SK-N-SH (cell line): ENCODE measurements at regions not wholly inside any gene's neighbourhood (a gene's known extent, or its start where the extent isn't known, plus 50 kb on each side); places are given as distances from the start of the nearest gene placed in this dataset.

Experiments
- CTCF ChIA-PET: fragments of 300-600, 350-600 bp; formaldehyde crosslinking; extraction: SDS; loops from one replicate; lab custom pipeline; 2021; lab: Yijun Ruan, JAX
- POLR2A ChIA-PET: fragments of 350-600 bp; sonication (Branson Sonifier 250); formaldehyde crosslinking; extraction: SDS; loops from one replicate; lab custom pipeline; 2020; ENCODE audit warnings: antibody characterized with exemption, inconsistent platforms; lab: Yijun Ruan, JAX
- DNase-seq: peaks from one replicate; pipeline ENCODE4 v3.0.0; 2012
- H2AFZ ChIP-seq: fragments of 200-600 bp; sonication (generic); 2 replicates; pipeline ENCODE4 v1.8.1; 2016; ENCODE audit warnings: antibody characterized with exemption, mild to moderate bottlenecking, low read depth
- H3F3A ChIP-seq: fragments of 200-600 bp; sonication (generic); replicated peaks from 2 replicates; pipeline ENCODE3; 2016; ENCODE audit warnings: antibody characterized with exemption, mild to moderate bottlenecking; ENCODE audit not compliant: insufficient read depth
- H3K27ac ChIP-seq, 2 experiments: fragments of 200-500 bp in 1 of 2; fragments of 200-600 bp in 1 of 2; sonication (Bioruptor generic) in 1 of 2; sonication (generic), shearing (Covaris generic) in 1 of 2; 2 replicates each; pipeline versions ENCODE4 v1.5.1 to v1.6.1; 2014 to 2016; ENCODE audit warnings: low read depth in 2 of 2, inconsistent platforms in 1 of 2, low read length in 1 of 2, mild to moderate bottlenecking in 1 of 2, mixed read lengths in 1 of 2
- H3K27me3 ChIP-seq: fragments of 200-600 bp; sonication (generic), shearing (Covaris generic); 2 replicates; pipeline ENCODE4 v1.6.1; 2016; ENCODE audit warnings: mixed run types; ENCODE audit not compliant: insufficient read depth
- H3K36me3 ChIP-seq, 2 experiments: fragments of 200-500 bp in 1 of 2; fragments of 200-600 bp in 1 of 2; sonication (Bioruptor generic) in 1 of 2; sonication (generic) in 1 of 2; replicated peaks in 1 of 2; 2 replicates each; pipeline versions ENCODE3 to v1.5.1; 2014 to 2016; ENCODE audit warnings: low read length in 1 of 2, mild to moderate bottlenecking in 1 of 2; ENCODE audit not compliant: insufficient read depth in 2 of 2, control insufficient read depth in 1 of 2
- H3K4me1 ChIP-seq, 2 experiments: fragments of 200-500 bp in 1 of 2; fragments of 200-600 bp in 1 of 2; sonication (Bioruptor generic) in 1 of 2; sonication (generic), shearing (Covaris generic) in 1 of 2; 2 replicates each; pipeline versions ENCODE4 v1.5.1 to v1.6.1; 2014 to 2016; ENCODE audit warnings: low read depth in 1 of 2, low read length in 1 of 2, mixed run types in 1 of 2; ENCODE audit not compliant: insufficient read depth in 2 of 2, control insufficient read depth in 1 of 2
- H3K4me2 ChIP-seq: fragments of 200-600 bp; sonication (generic), shearing (Covaris generic); 2 replicates; pipeline ENCODE4 v1.6.1; 2017; ENCODE audit warnings: mixed run types
- H3K4me3 ChIP-seq, 2 experiments: fragments of 200-500 bp in 1 of 2; fragments of 200-600 bp in 1 of 2; sonication (Bioruptor generic) in 1 of 2; sonication (generic), shearing (Covaris generic) in 1 of 2; 2 replicates each; pipeline versions ENCODE4 v1.5.1 to v1.8.1; 2014 to 2016; ENCODE audit warnings: low read depth in 2 of 2, inconsistent platforms in 1 of 2, low read length in 1 of 2, mild to moderate bottlenecking in 1 of 2, mixed read lengths in 1 of 2, moderate library complexity in 1 of 2
- H3K79me2 ChIP-seq: fragments of 200-600 bp; sonication (generic); 2 replicates; pipeline ENCODE4 v1.8.1; 2017; ENCODE audit warnings: mild to moderate bottlenecking; ENCODE audit not compliant: insufficient read depth
- H3K9ac ChIP-seq: fragments of 200-600 bp; sonication (generic); 2 replicates; pipeline ENCODE4 v1.6.1; 2017; ENCODE audit warnings: mixed run types
- H3K9me2 ChIP-seq: fragments of 200-600 bp; sonication (generic); 2 replicates; pipeline ENCODE4 v1.6.1; 2017; ENCODE audit warnings: mixed run types
- H3K9me3 ChIP-seq: fragments of 200-600 bp; sonication (generic); 2 replicates; pipeline ENCODE4 v1.6.1; 2017; ENCODE audit warnings: mixed run types, mild to moderate bottlenecking, moderate library complexity
- H4K20me1 ChIP-seq: fragments of 200-600 bp; sonication (generic); 2 replicates; pipeline ENCODE4 v1.6.1; 2017; ENCODE audit warnings: mild to moderate bottlenecking, mixed run types; ENCODE audit not compliant: insufficient read depth
- ELF1 ChIP-seq: IDR thresholded peaks from 2 replicates; pipeline ENCODE4 v1.4.0; 2012
- FOXJ3 ChIP-seq: sonication (generic); formaldehyde crosslinking; IDR thresholded peaks from 2 replicates; pipeline ENCODE4 v1.5.1; 2020; ENCODE audit warnings: mild to moderate bottlenecking, missing genetic modification reagents
- GABPA ChIP-seq: IDR thresholded peaks from 2 replicates; pipeline ENCODE4 v1.4.0; 2012; ENCODE audit warnings: low read depth, mild to moderate bottlenecking
- JUND ChIP-seq: IDR thresholded peaks from 2 replicates; pipeline ENCODE4 v1.4.0; 2012
- POLR2AphosphoS5 ChIP-seq: IDR thresholded peaks from 2 replicates; pipeline ENCODE4 v1.6.1; 2012; ENCODE audit warnings: low read depth, low read length
- RCOR1 ChIP-seq: fragments of 150-350 bp; IDR thresholded peaks from 2 replicates; pipeline ENCODE4 v1.6.1; 2017; ENCODE audit warnings: antibody characterized with exemption, low read length
- TAF1 ChIP-seq: IDR thresholded peaks from 2 replicates; pipeline ENCODE4 v1.6.1; 2012; ENCODE audit warnings: low read depth, mild to moderate bottlenecking, low read length, moderate library complexity, borderline replicate concordance
- WGBS: methylation state at CpG from one replicate; pipeline ENCODE4 v1.1.6; 2017; ENCODE audit warnings: low lambda C conversion rate; 5-methylcytosine and 5-hydroxymethylcytosine counted together
- TF ChIP-seq, protein P1 (sequence below): fragments of 150-350 bp; IDR thresholded peaks from 2 replicates; pipeline ENCODE4 v1.6.1; 2016; ENCODE audit warnings: mild to moderate bottlenecking, low read depth, low read length
- TF ChIP-seq, protein P2 (sequence below): IDR thresholded peaks from 2 replicates; pipeline ENCODE4 v1.6.1; 2012; ENCODE audit warnings: mild to moderate bottlenecking, low read depth, low read length, moderate library complexity
- TF ChIP-seq, protein P3 (sequence below): fragments of 200-600 bp; sonication (generic); IDR thresholded peaks from 2 replicates; pipeline ENCODE4 v1.6.1; 2017; ENCODE audit warnings: antibody characterized with exemption, mild to moderate bottlenecking, moderate library complexity

DNA sequence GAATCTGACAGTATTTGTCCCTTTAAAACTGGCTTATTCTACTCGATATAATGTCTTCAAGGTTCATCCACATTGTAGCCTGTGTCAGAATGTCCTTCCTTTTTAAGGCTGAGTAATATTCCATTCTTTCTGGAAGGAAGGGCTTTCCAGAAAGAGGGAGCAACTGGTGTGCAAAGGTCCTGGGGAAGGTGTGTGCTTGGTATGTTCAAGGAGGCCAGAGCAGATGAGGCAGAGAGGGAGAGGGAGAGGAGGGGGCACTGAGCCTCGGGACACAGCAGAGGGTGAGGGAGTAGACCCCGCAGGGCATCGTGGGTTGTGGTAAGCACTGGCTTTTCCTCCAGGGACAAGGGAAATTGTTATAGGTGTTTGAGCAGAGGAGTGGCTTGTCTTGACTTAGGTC is 90.9 kb upstream of the NCOR2 start (continued):
- TF ChIP-seq, protein P1, sequence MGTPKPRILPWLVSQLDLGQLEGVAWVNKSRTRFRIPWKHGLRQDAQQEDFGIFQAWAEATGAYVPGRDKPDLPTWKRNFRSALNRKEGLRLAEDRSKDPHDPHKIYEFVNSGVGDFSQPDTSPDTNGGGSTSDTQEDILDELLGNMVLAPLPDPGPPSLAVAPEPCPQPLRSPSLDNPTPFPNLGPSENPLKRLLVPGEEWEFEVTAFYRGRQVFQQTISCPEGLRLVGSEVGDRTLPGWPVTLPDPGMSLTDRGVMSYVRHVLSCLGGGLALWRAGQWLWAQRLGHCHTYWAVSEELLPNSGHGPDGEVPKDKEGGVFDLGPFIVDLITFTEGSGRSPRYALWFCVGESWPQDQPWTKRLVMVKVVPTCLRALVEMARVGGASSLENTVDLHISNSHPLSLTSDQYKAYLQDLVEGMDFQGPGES, result no peak

DNA sequence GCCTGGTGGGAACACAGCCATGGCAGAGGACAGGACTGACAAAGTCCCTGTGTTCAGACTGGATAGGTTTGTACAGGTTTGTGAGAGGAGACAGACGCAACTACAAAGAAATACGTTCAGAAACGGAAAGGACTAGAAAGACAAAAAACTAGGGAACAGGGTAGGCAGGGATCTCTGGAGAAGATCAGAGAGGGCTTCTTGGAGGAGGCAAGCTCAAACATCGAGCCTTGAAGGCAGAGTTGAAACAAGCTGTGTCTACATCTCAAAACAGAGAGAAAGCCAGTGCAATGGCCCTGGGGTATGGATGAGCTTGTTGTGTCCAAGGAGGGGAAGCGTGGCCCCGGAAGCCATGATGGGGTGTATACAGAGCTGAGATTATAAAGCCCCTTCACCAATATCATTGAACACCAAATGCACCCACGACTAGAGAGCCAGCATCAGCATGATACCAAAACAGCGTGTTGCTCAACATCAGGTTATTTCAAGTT is 89.6 kb upstream of the NCOR2 start:
- no peaks in the 10 kb centered on the region for H3K27me3 ChIP-seq
- TF ChIP-seq POLR2AphosphoS5 (no peak), FOXJ3 (CRISPR knock-in tag) (no peak), RCOR1 (no peak), GABPA (no peak), TAF1 (no peak), ELF1 (no peak), JUND (no peak)
- TF ChIP-seq, protein P2, sequence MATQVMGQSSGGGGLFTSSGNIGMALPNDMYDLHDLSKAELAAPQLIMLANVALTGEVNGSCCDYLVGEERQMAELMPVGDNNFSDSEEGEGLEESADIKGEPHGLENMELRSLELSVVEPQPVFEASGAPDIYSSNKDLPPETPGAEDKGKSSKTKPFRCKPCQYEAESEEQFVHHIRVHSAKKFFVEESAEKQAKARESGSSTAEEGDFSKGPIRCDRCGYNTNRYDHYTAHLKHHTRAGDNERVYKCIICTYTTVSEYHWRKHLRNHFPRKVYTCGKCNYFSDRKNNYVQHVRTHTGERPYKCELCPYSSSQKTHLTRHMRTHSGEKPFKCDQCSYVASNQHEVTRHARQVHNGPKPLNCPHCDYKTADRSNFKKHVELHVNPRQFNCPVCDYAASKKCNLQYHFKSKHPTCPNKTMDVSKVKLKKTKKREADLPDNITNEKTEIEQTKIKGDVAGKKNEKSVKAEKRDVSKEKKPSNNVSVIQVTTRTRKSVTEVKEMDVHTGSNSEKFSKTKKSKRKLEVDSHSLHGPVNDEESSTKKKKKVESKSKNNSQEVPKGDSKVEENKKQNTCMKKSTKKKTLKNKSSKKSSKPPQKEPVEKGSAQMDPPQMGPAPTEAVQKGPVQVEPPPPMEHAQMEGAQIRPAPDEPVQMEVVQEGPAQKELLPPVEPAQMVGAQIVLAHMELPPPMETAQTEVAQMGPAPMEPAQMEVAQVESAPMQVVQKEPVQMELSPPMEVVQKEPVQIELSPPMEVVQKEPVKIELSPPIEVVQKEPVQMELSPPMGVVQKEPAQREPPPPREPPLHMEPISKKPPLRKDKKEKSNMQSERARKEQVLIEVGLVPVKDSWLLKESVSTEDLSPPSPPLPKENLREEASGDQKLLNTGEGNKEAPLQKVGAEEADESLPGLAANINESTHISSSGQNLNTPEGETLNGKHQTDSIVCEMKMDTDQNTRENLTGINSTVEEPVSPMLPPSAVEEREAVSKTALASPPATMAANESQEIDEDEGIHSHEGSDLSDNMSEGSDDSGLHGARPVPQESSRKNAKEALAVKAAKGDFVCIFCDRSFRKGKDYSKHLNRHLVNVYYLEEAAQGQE, result no peak
- TF ChIP-seq, protein P3, sequence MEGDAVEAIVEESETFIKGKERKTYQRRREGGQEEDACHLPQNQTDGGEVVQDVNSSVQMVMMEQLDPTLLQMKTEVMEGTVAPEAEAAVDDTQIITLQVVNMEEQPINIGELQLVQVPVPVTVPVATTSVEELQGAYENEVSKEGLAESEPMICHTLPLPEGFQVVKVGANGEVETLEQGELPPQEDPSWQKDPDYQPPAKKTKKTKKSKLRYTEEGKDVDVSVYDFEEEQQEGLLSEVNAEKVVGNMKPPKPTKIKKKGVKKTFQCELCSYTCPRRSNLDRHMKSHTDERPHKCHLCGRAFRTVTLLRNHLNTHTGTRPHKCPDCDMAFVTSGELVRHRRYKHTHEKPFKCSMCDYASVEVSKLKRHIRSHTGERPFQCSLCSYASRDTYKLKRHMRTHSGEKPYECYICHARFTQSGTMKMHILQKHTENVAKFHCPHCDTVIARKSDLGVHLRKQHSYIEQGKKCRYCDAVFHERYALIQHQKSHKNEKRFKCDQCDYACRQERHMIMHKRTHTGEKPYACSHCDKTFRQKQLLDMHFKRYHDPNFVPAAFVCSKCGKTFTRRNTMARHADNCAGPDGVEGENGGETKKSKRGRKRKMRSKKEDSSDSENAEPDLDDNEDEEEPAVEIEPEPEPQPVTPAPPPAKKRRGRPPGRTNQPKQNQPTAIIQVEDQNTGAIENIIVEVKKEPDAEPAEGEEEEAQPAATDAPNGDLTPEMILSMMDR, result no peak
- TF ChIP-seq, all 33 proteins: peak for 0
- peak overlapping the region in 1 of 2 experiments; percentile 99; a peak in 3 of 4 replicates for H3K27ac ChIP-seq
- no peak overlapping the region for H3K4me2 ChIP-seq
- DNase-seq, result no peak
- peaks cover 24 to 49% of the 10 kb centered on the region in 2 experiments; a peak in 3 of 4 replicates for H3K4me1 ChIP-seq
- H4K20me1 ChIP-seq, result no peaks in the 10 kb centered on the region
- ChIA-PET POLR2A (no interaction called here), CTCF (interaction anchor here (1.6 to 1.9 kb wide), 2 partner anchors 92 to 93 kb away, joined by 3 to 7 read pairs; no protein-coding TSS in a partner anchor)
- H3F3A ChIP-seq, result peaks cover 27% of the 10 kb centered on the region
- H3K4me3 ChIP-seq, result no peak overlapping the region
- H3K9me3 ChIP-seq, result no peaks in the 10 kb centered on the region
- no peaks in the 10 kb centered on the region for H3K36me3 ChIP-seq
- no peak overlapping the region for H2AFZ ChIP-seq
- no peaks in the 10 kb centered on the region for H3K79me2 ChIP-seq
- WGBS, result 69% methylated on average over 8 of the region's 8 CpGs
- no peak overlapping the region for H3K9ac ChIP-seq
- no peaks in the 10 kb centered on the region for H3K9me2 ChIP-seq
